GM23338 (cell line): ENCODE measurements at regions not wholly inside any gene's neighbourhood (a gene's known extent, or its start where the extent isn't known, plus 50 kb on each side); places are given as distances from the start of the nearest gene placed in this dataset.

Experiments
- ATAC-seq: fragments of 200-7000 bp; cut with Tn5 transposase; 3 replicates; pipeline ENCODE4 v1.9.1; 2020
- DNase-seq: peaks from one replicate; pipeline ENCODE4 v3.0.0-alpha.2; 2015; ENCODE audit warnings: low spot score
- H2AFZ ChIP-seq: fragments of 200-600 bp; sonication (generic); 2 replicates; pipeline ENCODE4 v1.8.0; 2016; ENCODE audit warnings: antibody characterized with exemption, mild to moderate bottlenecking, moderate library complexity
- H3F3A ChIP-seq: fragments of 200-600 bp; sonication (generic); replicated peaks from 2 replicates; pipeline ENCODE4 v1.8.0; 2017; ENCODE audit warnings: antibody characterized with exemption, mixed run types, low read depth
- H3K27ac ChIP-seq: fragments of 200-600 bp; sonication (generic); 2 replicates; pipeline ENCODE4 v1.6.1; 2016; ENCODE audit warnings: low read depth
- H3K27me3 ChIP-seq: fragments of 200-600 bp; sonication (generic); 2 replicates; pipeline ENCODE4 v1.8.0; 2016; ENCODE audit warnings: mild to moderate bottlenecking, mixed run types, moderate library complexity; ENCODE audit not compliant: insufficient read depth
- H3K36me3 ChIP-seq: fragments of 200-600 bp; sonication (generic); 2 replicates; pipeline ENCODE4 v1.8.0; 2016; ENCODE audit warnings: mild to moderate bottlenecking; ENCODE audit not compliant: insufficient read depth
- H3K4me1 ChIP-seq: fragments of 200-600 bp; sonication (generic); 2 replicates; pipeline ENCODE4 v1.8.0; 2016; ENCODE audit warnings: mild to moderate bottlenecking, moderate library complexity; ENCODE audit not compliant: insufficient read depth
- H3K4me2 ChIP-seq: fragments of 200-600 bp; sonication (generic); 2 replicates; pipeline ENCODE4 v1.7.1; 2017; ENCODE audit warnings: mixed run types
- H3K4me3 ChIP-seq: fragments of 200-600 bp; sonication (generic); 2 replicates; pipeline ENCODE4 v1.6.1; 2016; ENCODE audit warnings: mixed run types
- H3K79me2 ChIP-seq: fragments of 200-600 bp; sonication (generic); replicated peaks from 2 replicates; pipeline ENCODE4 v1.8.0; 2017; ENCODE audit warnings: mild to moderate bottlenecking; ENCODE audit not compliant: insufficient read depth
- H3K9me2 ChIP-seq: fragments of 200-600 bp; sonication (generic); 2 replicates; pipeline ENCODE4 v1.8.0; 2017; ENCODE audit not compliant: insufficient read depth
- H4K20me1 ChIP-seq: fragments of 200-600 bp; sonication (generic); replicated peaks from 2 replicates; pipeline ENCODE4 v1.8.0; 2017; ENCODE audit warnings: mild to moderate bottlenecking; ENCODE audit not compliant: insufficient read depth
- H3K27ac Mint-ChIP-seq: 2 replicates; pipeline ENCODE4 v1.8.0; 2020; ENCODE audit warnings: inconsistent platforms, mild to moderate bottlenecking, moderate library complexity, mixed read lengths
- H3K27me3 Mint-ChIP-seq: 3 replicates; pipeline ENCODE4 v1.8.0; 2022; ENCODE audit warnings: low read depth, mild to moderate bottlenecking, moderate library complexity, mixed read lengths, inconsistent platforms; ENCODE audit not compliant: insufficient read depth, poor library complexity
- H3K36me3 Mint-ChIP-seq: 3 replicates; pipeline ENCODE4 v1.8.0; 2021; ENCODE audit warnings: low read depth, mild to moderate bottlenecking, inconsistent platforms, moderate library complexity, mixed read lengths
- H3K4me1 Mint-ChIP-seq: 3 replicates; pipeline ENCODE4 v1.8.0; 2020; ENCODE audit warnings: mild to moderate bottlenecking, inconsistent platforms, mixed read lengths
- H3K4me3 Mint-ChIP-seq: 3 replicates; pipeline ENCODE4 v1.8.0; 2021; ENCODE audit warnings: moderate library complexity, mild to moderate bottlenecking, inconsistent platforms, mixed read lengths
- H3K9me3 Mint-ChIP-seq: 3 replicates; pipeline ENCODE4 v1.8.0; 2020; ENCODE audit warnings: moderate library complexity, mild to moderate bottlenecking, inconsistent platforms, mixed read lengths
- CREB1 ChIP-seq: fragments of 250-450 bp; sonication (Bioruptor Pico); IDR thresholded peaks from 2 replicates; pipeline ENCODE4 v1.5.0; 2020; ENCODE audit warnings: low read depth, mild to moderate bottlenecking, moderate library complexity
- CTCF ChIP-seq, 2 experiments: fragments of 200-600 bp in 1 of 2; sonication (generic) in 1 of 2; conservative IDR thresholded peaks; 2 replicates each; pipeline versions ENCODE4 v1.5.1 to v1.6.1; 2016 to 2017; ENCODE audit warnings: antibody characterized with exemption in 2 of 2, low read depth in 2 of 2, mild to moderate bottlenecking in 2 of 2, moderate library complexity in 1 of 2
- EZH2phosphoT487 ChIP-seq: fragments of 200-600 bp; sonication (generic); IDR thresholded peaks from one replicate; pipeline ENCODE4 v1.8.1; 2018; ENCODE audit warnings: antibody characterized with exemption; ENCODE audit not compliant: unreplicated experiment
- JUNB ChIP-seq: IDR thresholded peaks from one replicate; pipeline ENCODE4 v1.6.1; 2016; ENCODE audit warnings: antibody characterized with exemption; ENCODE audit not compliant: unreplicated experiment
- NANOG ChIP-seq: IDR thresholded peaks from 2 replicates; pipeline ENCODE4 v1.6.1; 2016; ENCODE audit warnings: antibody characterized with exemption, borderline replicate concordance
- POLR2AphosphoS5 ChIP-seq: IDR thresholded peaks from 2 replicates; pipeline ENCODE4 v1.6.1; 2016; ENCODE audit warnings: antibody characterized with exemption, low read depth
- REST ChIP-seq: IDR thresholded peaks from one replicate; pipeline ENCODE4 v1.6.1; 2018; ENCODE audit warnings: antibody characterized with exemption; ENCODE audit not compliant: unreplicated experiment
- STAT1 ChIP-seq: IDR thresholded peaks from one replicate; pipeline ENCODE4 v1.6.1; 2016; ENCODE audit warnings: antibody characterized with exemption; ENCODE audit not compliant: unreplicated experiment
- ZNF462 ChIP-seq: fragments of 250-450 bp; sonication (Bioruptor Pico); IDR thresholded peaks from 2 replicates; pipeline ENCODE4 v1.5.0; 2020; ENCODE audit warnings: mild to moderate bottlenecking, moderate library complexity

- Histone ChIP-seq H4K20me1 (no peaks in the 10 kb centered on the region), H3K27ac (no peak overlapping the region), H3K27me3 (no peaks in the 10 kb centered on the region), H3K4me2 (no peak overlapping the region), H3K36me3 (no peaks in the 10 kb centered on the region; the same call in 1 of the 2 replicates), H3K4me1 (peaks cover 10% of the 10 kb centered on the region; the same call in 1 of the 2 replicates), H2AFZ (no peak overlapping the region), H3K4me3 (no peak overlapping the region), H3K9me2 (peaks cover 20% of the 10 kb centered on the region), H3F3A (no peaks in the 10 kb centered on the region), H3K79me2 (no peaks in the 10 kb centered on the region)
- no peak for ATAC-seq
- H3K9me3 Mint-ChIP-seq: no peaks in the 10 kb centered on the region
- no peak for TF ChIP-seq POLR2AphosphoS5
- no peak for TF ChIP-seq CTCF (conservative IDR thresholded peaks at IDR 0.05; ENCODE audit: low read depth in 2 of 2)
- no peak for TF ChIP-seq EZH2phosphoT487
- TF ChIP-seq JUNB: no peak
- no peak overlapping the region for H3K4me3 Mint-ChIP-seq
- H3K36me3 Mint-ChIP-seq: no peaks in the 10 kb centered on the region
- peaks cover 2% of the 10 kb centered on the region for H3K27me3 Mint-ChIP-seq
- DNase-seq: no peak
- H3K4me1 Mint-ChIP-seq: peaks cover 2% of the 10 kb centered on the region; the same call in 2 of the 3 replicates
- no peak overlapping the region for H3K27ac Mint-ChIP-seq
Measured at GRCh38 chr1:64343823-64344190, 126.1 kb upstream of the CACHD1 start.

GRCh38 chr1:64348270-64348960 lies 121.5 kb upstream of the CACHD1 start:
- no peak overlapping the region for H3K4me3 ChIP-seq
- no peaks in the 10 kb centered on the region for H3K36me3 ChIP-seq
- DNase-seq (no peak), ATAC-seq (no peak)
- Mint-ChIP-seq H3K4me1 (peaks cover 7% of the 10 kb centered on the region; the same call in 2 of the 3 replicates), H3K27me3 (peaks cover 4% of the 10 kb centered on the region), H3K27ac (no peak overlapping the region), H3K9me3 (no peaks in the 10 kb centered on the region), H3K36me3 (no peaks in the 10 kb centered on the region), H3K4me3 (no peak overlapping the region)
- no peaks in the 10 kb centered on the region for H3K79me2 ChIP-seq
- no peak overlapping the region for H2AFZ ChIP-seq
- H4K20me1 ChIP-seq: no peaks in the 10 kb centered on the region
- 0 out of 2 replicates have a peak, but pooled peaks cover 3% of the 10 kb centered on the region for H3F3A ChIP-seq
- H3K27me3 ChIP-seq: no peaks in the 10 kb centered on the region
- no peak overlapping the region for H3K27ac ChIP-seq
- peaks cover 11% of the 10 kb centered on the region; the same call in 1 of the 2 replicates for H3K4me1 ChIP-seq
- no peak overlapping the region for H3K4me2 ChIP-seq
- H3K9me2 ChIP-seq: no peaks in the 10 kb centered on the region
- TF ChIP-seq NANOG: no peak
- no peak for TF ChIP-seq EZH2phosphoT487
- no peak for TF ChIP-seq ZNF462 (CRISPR knock-in tag)
- TF ChIP-seq CREB1 (CRISPR knock-in tag): no peak
- no peak for TF ChIP-seq REST
- TF ChIP-seq POLR2AphosphoS5: no peak
- TF ChIP-seq STAT1: no peak
